CD4-positive, alpha-beta T cell (primary cell): ENCODE measurements at regions not wholly inside any gene's neighbourhood (a gene's known extent, or its start where the extent isn't known, plus 50 kb on each side); places are given as distances from the start of the nearest gene placed in this dataset.

Experiments used
- ATAC-seq: fragments of 200-7000 bp; cut with Tn5 transposase; one replicate; pipeline ENCODE4 v1.10.0; 2022; ENCODE audit warnings: mild to moderate bottlenecking; ENCODE audit not compliant: poor library complexity
- CTCF ChIA-PET: fragments of 350-600 bp; sonication (Branson Sonifier 250); formaldehyde crosslinking; loops from one replicate; lab custom pipeline; 2021; ENCODE audit warnings: antibody characterized with exemption, inconsistent platforms; lab: Charles Lee
- POLR2A ChIA-PET: fragments of 350-600 bp; sonication (Branson Sonifier 250); formaldehyde crosslinking; loops from one replicate; lab custom pipeline; 2021; ENCODE audit warnings: antibody characterized with exemption, inconsistent platforms; lab: Charles Lee
- DNase-seq, 14 experiments: peaks; one replicate each; pipeline ENCODE4 v3.0.0-alpha.2; 2013 to 2020; ENCODE audit warnings: mixed read lengths in 2 of 14
- H3K27ac ChIP-seq, 2 donors: one replicate each; pipeline versions ENCODE4 v1.5.1 to v1.7.0; 2013; ENCODE audit warnings: low read length in 2 of 2, low read depth in 1 of 2, mild to moderate bottlenecking in 1 of 2
- H3K27me3 ChIP-seq, 2 experiments: 1 replicate in 1 of 2; 2 replicates in 1 of 2; pipeline versions ENCODE4 v1.6.1 to v1.7.0; 2013; ENCODE audit warnings: low read length in 2 of 2, control low read depth in 1 of 2, mild to moderate bottlenecking in 1 of 2, moderate library complexity in 1 of 2; ENCODE audit not compliant: insufficient read depth in 2 of 2, control insufficient read depth in 1 of 2
- H3K36me3 ChIP-seq: one replicate; pipeline ENCODE4 v1.6.1; 2013; ENCODE audit warnings: low read length, control low read depth; ENCODE audit not compliant: insufficient read depth
- H3K4me1 ChIP-seq: one replicate; pipeline ENCODE4 v1.6.1; 2013; ENCODE audit warnings: low read length, control low read depth; ENCODE audit not compliant: insufficient read depth
- H3K4me3 ChIP-seq: one replicate; pipeline ENCODE4 v1.5.1; 2013; ENCODE audit warnings: mild to moderate bottlenecking, low read length, moderate library complexity
- H3K9me3 ChIP-seq, 2 experiments: 1 replicate in 1 of 2; 2 replicates in 1 of 2; pipeline versions ENCODE4 v1.6.1 to v1.7.0; 2013; ENCODE audit warnings: low read length in 2 of 2, mild to moderate bottlenecking in 2 of 2, control low read depth in 1 of 2, moderate library complexity in 1 of 2; ENCODE audit not compliant: control insufficient read depth in 1 of 2, insufficient read depth in 1 of 2
- H3K27ac Mint-ChIP-seq: one replicate; pipeline ENCODE4 v1.8.0; 2020; ENCODE audit warnings: mixed read lengths
- H3K27me3 Mint-ChIP-seq: one replicate; pipeline ENCODE4 v1.8.0; 2021; ENCODE audit warnings: mixed read lengths
- H3K36me3 Mint-ChIP-seq: one replicate; pipeline ENCODE4 v1.8.0; 2021; ENCODE audit warnings: low read depth, mixed read lengths
- H3K4me1 Mint-ChIP-seq: one replicate; pipeline ENCODE4 v1.8.0; 2021; ENCODE audit warnings: low read depth, mixed read lengths
- H3K4me3 Mint-ChIP-seq: one replicate; pipeline ENCODE4 v1.8.0; 2020; ENCODE audit warnings: mild to moderate bottlenecking, mixed read lengths
- H3K9me3 Mint-ChIP-seq: one replicate; pipeline ENCODE4 v1.8.0; 2020; ENCODE audit warnings: mixed read lengths
- CTCF ChIP-seq: fragments of 200-600 bp; IDR thresholded peaks from one replicate; pipeline ENCODE4 v1.8.0; 2022; ENCODE audit warnings: antibody characterized with exemption, mild to moderate bottlenecking
- intact Hi-C, 2 experiments: fragments of 100-400 bp; cut with DNase I in 1 of 2; cut with micrococcal nuclease in 1 of 2; formaldehyde crosslinking; loops; one replicate each; pipeline versions ENCODE4 v1.15.1 to v1.9.0; 2023 to 2025; cut with DNase I, micrococcal nuclease

GRCh38 chr2:8528863-8529262 lies 153.0 kb upstream of the ID2 start:
- H3K27me3 Mint-ChIP-seq: no peaks in the 10 kb centered on the region
- Histone ChIP-seq H3K27me3 (no peaks in the 10 kb centered on the region), H3K4me1 (peaks cover 18% of the 10 kb centered on the region), H3K36me3 (no peaks in the 10 kb centered on the region), H3K9me3 (peaks cover 0 to 11% of the 10 kb centered on the region in 2 experiments), H3K4me3 (no peak overlapping the region), H3K27ac (no peak overlapping the region)
- ATAC-seq (no peak), DNase-seq (no peak)
- H3K4me1 Mint-ChIP-seq: no peaks in the 10 kb centered on the region
- ChIA-PET CTCF (no interaction called here), POLR2A (no interaction called here)
- no peak for TF ChIP-seq CTCF
- H3K4me3 Mint-ChIP-seq: no peak overlapping the region
- H3K9me3 Mint-ChIP-seq: peaks cover 2% of the 10 kb centered on the region
- H3K36me3 Mint-ChIP-seq: no peaks in the 10 kb centered on the region
- intact Hi-C loops: no loop called here
- H3K27ac Mint-ChIP-seq: no peak overlapping the region

GRCh38 chr2:8529706-8530277 lies 152.1 kb upstream of the ID2 start:
- Histone ChIP-seq H3K4me3 (no peak overlapping the region), H3K27me3 (no peaks in the 10 kb centered on the region), H3K27ac (no peak overlapping the region), H3K36me3 (no peaks in the 10 kb centered on the region), H3K4me1 (peaks cover 15% of the 10 kb centered on the region), H3K9me3 (peaks cover 0 to 11% of the 10 kb centered on the region in 2 experiments)
- no peak for ATAC-seq
- intact Hi-C loops: no loop called here
- Mint-ChIP-seq H3K9me3 (peaks cover 2% of the 10 kb centered on the region), H3K36me3 (no peaks in the 10 kb centered on the region), H3K4me3 (no peak overlapping the region), H3K27me3 (no peaks in the 10 kb centered on the region), H3K27ac (no peak overlapping the region), H3K4me1 (no peaks in the 10 kb centered on the region)
- DNase-seq: no peak
- ChIA-PET POLR2A (no interaction called here), CTCF (no interaction called here)
- no peak for TF ChIP-seq CTCF

- Histone ChIP-seq H3K27ac (no peak overlapping the region), H3K4me3 (no peak overlapping the region), H3K27me3 (no peaks in the 10 kb centered on the region), H3K36me3 (no peaks in the 10 kb centered on the region), H3K9me3 (peaks cover 0 to 11% of the 10 kb centered on the region in 2 experiments), H3K4me1 (peaks cover 13% of the 10 kb centered on the region)
- Mint-ChIP-seq H3K9me3 (peaks cover 2% of the 10 kb centered on the region), H3K4me3 (no peak overlapping the region), H3K27ac (no peak overlapping the region), H3K36me3 (no peaks in the 10 kb centered on the region), H3K4me1 (no peaks in the 10 kb centered on the region), H3K27me3 (no peaks in the 10 kb centered on the region)
- TF ChIP-seq CTCF: no peak
- no peak for DNase-seq
- no peak for ATAC-seq
- intact Hi-C loops: no loop called here
- POLR2A ChIA-PET: no interaction called here
- CTCF ChIA-PET: no interaction called here
These were observed 150.4 kb upstream of the ID2 start for GRCh38 chr2:8531481-8531880.
